ENCODE measurements at regions not wholly inside any gene's neighbourhood (a gene's known extent, or its start where the extent isn't known, plus 50 kb on each side); places are given as distances from the start of the nearest gene placed in this dataset.

DNA sequence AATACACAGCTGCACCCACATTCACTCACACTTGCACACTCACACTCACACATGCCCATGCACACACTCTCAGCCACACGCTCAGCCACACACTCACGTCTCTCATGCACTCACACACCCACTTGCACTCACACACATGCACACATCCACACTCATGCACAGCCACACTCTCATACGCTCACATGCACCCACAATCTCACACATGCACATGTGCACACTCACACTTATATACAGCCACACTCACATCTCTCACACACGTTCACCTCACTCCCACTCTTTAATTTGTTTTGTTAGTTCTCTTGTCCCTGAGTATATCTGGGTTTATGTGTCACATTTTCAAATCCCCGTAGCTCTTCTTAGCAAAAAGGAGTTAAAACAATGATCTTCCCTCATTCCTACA lies 114.9 kb downstream of the LRATD1 start (continued):
- TF ChIP-seq, protein P1, sequence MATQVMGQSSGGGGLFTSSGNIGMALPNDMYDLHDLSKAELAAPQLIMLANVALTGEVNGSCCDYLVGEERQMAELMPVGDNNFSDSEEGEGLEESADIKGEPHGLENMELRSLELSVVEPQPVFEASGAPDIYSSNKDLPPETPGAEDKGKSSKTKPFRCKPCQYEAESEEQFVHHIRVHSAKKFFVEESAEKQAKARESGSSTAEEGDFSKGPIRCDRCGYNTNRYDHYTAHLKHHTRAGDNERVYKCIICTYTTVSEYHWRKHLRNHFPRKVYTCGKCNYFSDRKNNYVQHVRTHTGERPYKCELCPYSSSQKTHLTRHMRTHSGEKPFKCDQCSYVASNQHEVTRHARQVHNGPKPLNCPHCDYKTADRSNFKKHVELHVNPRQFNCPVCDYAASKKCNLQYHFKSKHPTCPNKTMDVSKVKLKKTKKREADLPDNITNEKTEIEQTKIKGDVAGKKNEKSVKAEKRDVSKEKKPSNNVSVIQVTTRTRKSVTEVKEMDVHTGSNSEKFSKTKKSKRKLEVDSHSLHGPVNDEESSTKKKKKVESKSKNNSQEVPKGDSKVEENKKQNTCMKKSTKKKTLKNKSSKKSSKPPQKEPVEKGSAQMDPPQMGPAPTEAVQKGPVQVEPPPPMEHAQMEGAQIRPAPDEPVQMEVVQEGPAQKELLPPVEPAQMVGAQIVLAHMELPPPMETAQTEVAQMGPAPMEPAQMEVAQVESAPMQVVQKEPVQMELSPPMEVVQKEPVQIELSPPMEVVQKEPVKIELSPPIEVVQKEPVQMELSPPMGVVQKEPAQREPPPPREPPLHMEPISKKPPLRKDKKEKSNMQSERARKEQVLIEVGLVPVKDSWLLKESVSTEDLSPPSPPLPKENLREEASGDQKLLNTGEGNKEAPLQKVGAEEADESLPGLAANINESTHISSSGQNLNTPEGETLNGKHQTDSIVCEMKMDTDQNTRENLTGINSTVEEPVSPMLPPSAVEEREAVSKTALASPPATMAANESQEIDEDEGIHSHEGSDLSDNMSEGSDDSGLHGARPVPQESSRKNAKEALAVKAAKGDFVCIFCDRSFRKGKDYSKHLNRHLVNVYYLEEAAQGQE (IDR thresholded peaks at IDR 0.05; ENCODE audit: low read depth) = no peak
- TF ChIP-seq, protein P2, sequence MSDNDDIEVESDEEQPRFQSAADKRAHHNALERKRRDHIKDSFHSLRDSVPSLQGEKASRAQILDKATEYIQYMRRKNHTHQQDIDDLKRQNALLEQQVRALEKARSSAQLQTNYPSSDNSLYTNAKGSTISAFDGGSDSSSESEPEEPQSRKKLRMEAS (IDR thresholded peaks at IDR 0.05) = no peak
- no peak for TF ChIP-seq POLR2AphosphoS5 (IDR thresholded peaks at IDR 0.05; ENCODE audit: low read depth, low read length)

DNA sequence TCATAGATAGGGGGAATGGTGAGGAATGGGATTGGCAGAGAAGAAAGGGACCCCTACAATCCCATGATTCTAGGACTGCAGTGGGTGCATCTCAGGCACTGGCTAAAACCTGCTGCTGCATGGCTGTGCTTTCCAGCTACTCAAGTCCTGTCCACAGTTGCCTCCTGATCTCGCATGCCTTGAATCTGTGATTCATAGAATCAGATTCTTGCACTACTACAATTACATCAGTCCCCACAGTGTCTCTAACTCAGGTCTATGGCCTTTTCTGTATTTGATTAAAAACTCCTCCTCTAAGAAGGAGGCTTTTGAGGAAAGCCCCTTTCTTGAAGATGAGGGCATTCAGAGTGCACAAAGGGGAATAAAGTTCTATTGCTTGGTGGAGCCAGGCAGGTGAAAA lies 117.4 kb downstream of the LRATD1 start:
- Histone ChIP-seq H3K36me3 (ENCODE audit: control insufficient read depth in 1 of 2, insufficient read depth in 2 of 2, low read length in 2 of 2) (no peaks in the 10 kb centered on the region), H3K9ac (ENCODE audit: low read length) (no peak overlapping the region), H3K27me3 (ENCODE audit: insufficient read depth, low read length) (no peaks in the 10 kb centered on the region), H3K9me3 (ENCODE audit: control insufficient read depth in 1 of 2, insufficient read depth in 1 of 2, low read depth in 1 of 2, low read length in 2 of 2) (peaks cover 16 to 17% of the 10 kb centered on the region in 2 experiments; a peak in 3 of 4 replicates), H3K4me2 (ENCODE audit: low read length) (no peak overlapping the region), H3K9me2 (ENCODE audit: insufficient read depth) (no peaks in the 10 kb centered on the region), H3K4me1 (ENCODE audit: control insufficient read depth in 1 of 2, insufficient read depth in 2 of 2, low read length in 2 of 2) (no peaks in the 10 kb centered on the region), H3K79me2 (ENCODE audit: insufficient read depth, low read length) (no peaks in the 10 kb centered on the region), H2AFZ (ENCODE audit: low read depth, low read length, poor library complexity, severe bottlenecking) (no peak overlapping the region), H3K4me3 (replicated peaks in 1 of 2; ENCODE audit: low read depth in 1 of 2, low read length in 2 of 2) (no peak overlapping the region), H4K20me1 (ENCODE audit: insufficient read depth) (no peaks in the 10 kb centered on the region), H3K27ac (ENCODE audit: low read depth, low read length) (no peak overlapping the region)
- ChIA-PET CTCF (no interaction called here), POLR2A (no interaction called here), RAD21 (ENCODE audit: low non-redundant PET in 1 of 2, low total read pairs in 2 of 2, uncharacterized antibody in 2 of 2, unreplicated experiment in 2 of 2) (no interaction called here)
- intact Hi-C loops (cut with micrococcal nuclease) = no loop called here
- no TSS peak for BruUV-seq (replicated peaks)
- no peak for DNase-seq (ENCODE audit: low read depth, low spot score)
- no peak for ATAC-seq
- no peak for TF ChIP-seq FOSL1 (IDR thresholded peaks at IDR 0.05; ENCODE audit: low read depth)
- TF ChIP-seq CEBPB (IDR thresholded peaks at IDR 0.05; ENCODE audit: low read depth) = no peak
- TF ChIP-seq POLR2AphosphoS5 (IDR thresholded peaks at IDR 0.05; ENCODE audit: low read depth, low read length) = no peak
- TF ChIP-seq, protein P2 (IDR thresholded peaks at IDR 0.05) = no peak
